ENCODE measurements at regions not wholly inside any gene's neighbourhood (a gene's known extent, or its start where the extent isn't known, plus 50 kb on each side); places are given as distances from the start of the nearest gene placed in this dataset.
A peak's percentile ranks its signal among the peaks of the same experiment; 100 is the strongest.

DNA sequence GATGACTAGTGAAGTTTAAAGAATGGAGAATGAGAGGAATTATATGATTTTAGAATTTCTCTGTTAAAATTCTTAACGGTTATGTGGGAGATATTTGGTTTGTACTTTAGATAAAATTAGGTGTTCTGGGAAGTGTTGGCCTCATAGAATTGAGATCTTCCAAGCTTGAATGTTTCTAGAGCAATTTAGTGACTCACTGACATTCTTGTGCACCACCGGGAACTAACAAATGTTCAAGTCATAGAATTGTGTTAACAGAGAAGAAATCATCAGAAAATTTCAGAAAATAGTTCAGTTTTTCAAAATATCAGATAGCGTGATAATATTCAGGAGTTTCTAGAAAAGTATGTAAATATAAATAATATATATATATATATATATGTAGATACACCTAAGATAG, 67.9 kb upstream of the BMP5 start (continued):
- TF ChIP-seq, protein P1, sequence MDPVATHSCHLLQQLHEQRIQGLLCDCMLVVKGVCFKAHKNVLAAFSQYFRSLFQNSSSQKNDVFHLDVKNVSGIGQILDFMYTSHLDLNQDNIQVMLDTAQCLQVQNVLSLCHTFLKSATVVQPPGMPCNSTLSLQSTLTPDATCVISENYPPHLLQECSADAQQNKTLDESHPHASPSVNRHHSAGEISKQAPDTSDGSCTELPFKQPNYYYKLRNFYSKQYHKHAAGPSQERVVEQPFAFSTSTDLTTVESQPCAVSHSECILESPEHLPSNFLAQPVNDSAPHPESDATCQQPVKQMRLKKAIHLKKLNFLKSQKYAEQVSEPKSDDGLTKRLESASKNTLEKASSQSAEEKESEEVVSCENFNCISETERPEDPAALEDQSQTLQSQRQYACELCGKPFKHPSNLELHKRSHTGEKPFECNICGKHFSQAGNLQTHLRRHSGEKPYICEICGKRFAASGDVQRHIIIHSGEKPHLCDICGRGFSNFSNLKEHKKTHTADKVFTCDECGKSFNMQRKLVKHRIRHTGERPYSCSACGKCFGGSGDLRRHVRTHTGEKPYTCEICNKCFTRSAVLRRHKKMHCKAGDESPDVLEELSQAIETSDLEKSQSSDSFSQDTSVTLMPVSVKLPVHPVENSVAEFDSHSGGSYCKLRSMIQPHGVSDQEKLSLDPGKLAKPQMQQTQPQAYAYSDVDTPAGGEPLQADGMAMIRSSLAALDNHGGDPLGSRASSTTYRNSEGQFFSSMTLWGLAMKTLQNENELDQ (CRISPR knock-in tag; IDR thresholded peaks at IDR 0.05; ENCODE audit: borderline replicate concordance) = no peak
- TF ChIP-seq TBP (CRISPR knock-in tag; IDR thresholded peaks at IDR 0.05) = no peak
- TF ChIP-seq SRF (IDR thresholded peaks at IDR 0.05; ENCODE audit: low read depth, low read length) = no peak
- TF ChIP-seq, protein P2, sequence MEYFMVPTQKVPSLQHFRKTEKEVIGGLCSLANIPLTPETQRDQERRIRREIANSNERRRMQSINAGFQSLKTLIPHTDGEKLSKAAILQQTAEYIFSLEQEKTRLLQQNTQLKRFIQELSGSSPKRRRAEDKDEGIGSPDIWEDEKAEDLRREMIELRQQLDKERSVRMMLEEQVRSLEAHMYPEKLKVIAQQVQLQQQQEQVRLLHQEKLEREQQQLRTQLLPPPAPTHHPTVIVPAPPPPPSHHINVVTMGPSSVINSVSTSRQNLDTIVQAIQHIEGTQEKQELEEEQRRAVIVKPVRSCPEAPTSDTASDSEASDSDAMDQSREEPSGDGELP (IDR thresholded peaks at IDR 0.05; ENCODE audit: borderline replicate concordance, low read depth) = no peak
- TF ChIP-seq ADNP (CRISPR knock-in tag; IDR thresholded peaks at IDR 0.05) = no peak
- TF ChIP-seq ZNF12 (CRISPR knock-in tag; IDR thresholded peaks at IDR 0.05) = no peak
- no peak for TF ChIP-seq ZNF329 (CRISPR knock-in tag; IDR thresholded peaks at IDR 0.05; ENCODE audit: low read depth)
- TF ChIP-seq FOXO1 (CRISPR knock-in tag; IDR thresholded peaks at IDR 0.05) = no peak
- TF ChIP-seq PHB2 (IDR thresholded peaks at IDR 0.05; ENCODE audit: partially characterized antibody) = no peak

DNA sequence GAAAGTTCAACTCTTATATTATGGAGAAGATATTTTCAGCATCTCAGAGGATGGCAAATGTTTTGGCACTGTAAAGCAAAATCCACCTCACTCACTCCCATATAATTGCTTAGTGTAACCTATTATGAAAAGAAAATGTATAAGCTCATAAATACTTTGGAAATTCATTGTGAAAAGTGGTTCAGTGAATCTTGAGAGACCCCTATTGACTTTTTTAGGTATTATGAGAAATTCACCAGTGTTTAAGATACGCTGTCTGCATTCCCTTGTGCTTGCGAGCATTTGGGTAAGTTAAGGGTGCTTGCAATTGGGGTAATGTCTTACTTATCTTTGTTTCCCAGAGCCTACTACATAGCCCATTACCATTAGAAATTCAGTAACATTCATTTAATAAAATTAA, 66.3 kb upstream of the BMP5 start:
- Histone ChIP-seq H3K9ac (ENCODE audit: insufficient read depth, low read depth, low read length) (no peak overlapping the region), H3K4me1 (ENCODE audit: insufficient read depth, low read length) (no peaks in the 10 kb centered on the region), H4K20me1 (ENCODE audit: insufficient read depth, low read length) (no peaks in the 10 kb centered on the region), H3K36me3 (replicated peaks in 1 of 2; ENCODE audit: control insufficient read depth in 1 of 2, insufficient read depth in 2 of 2, low read length in 2 of 2) (no peaks in the 10 kb centered on the region), H3K4me3 (replicated peaks in 1 of 3; ENCODE audit: insufficient read depth in 1 of 3, low read depth in 2 of 3, low read length in 3 of 3) (no peak overlapping the region), H3K79me2 (ENCODE audit: insufficient read depth, low read length) (no peaks in the 10 kb centered on the region), H3K4me2 (ENCODE audit: low read depth, low read length) (no peak overlapping the region), H3K27me3 (ENCODE audit: control insufficient read depth in 1 of 2, insufficient read depth in 2 of 2, low read length in 2 of 2) (no peaks in the 10 kb centered on the region), H3K27ac (ENCODE audit: extremely low read length, insufficient read depth, low read length) (no peak overlapping the region), H2AFZ (ENCODE audit: low read length) (no peak overlapping the region), H3K9me3 (ENCODE audit: low read length) (no peaks in the 10 kb centered on the region)
- no peak for DNase-seq (ENCODE audit: low spot score)
- ChIA-PET POLR2A (no interaction called here), CTCF (ENCODE audit: low intra/inter-chr PET ratio, low total read pairs) (interaction anchor here (1.1 kb wide), 1 partner anchor 324 kb away, joined by 4 read pairs; no protein-coding TSS in a partner anchor)
- no peak for ATAC-seq
- no peak for FAIRE-seq
- in situ Hi-C loops (cut with HindIII; ENCODE audit: extremely low pct_ligation_motif_present, low pct_unique_long_range_greater_than_20kb) (no loop called here), intact Hi-C loops (cut with micrococcal nuclease; ENCODE audit: unreplicated experiment) (loop anchor here (1.0 kb wide), 1 partner anchor 324 kb away; no protein-coding TSS in a partner anchor)
- WGBS (ENCODE audit: low lambda C conversion rate) = 6% methylated on average over 2 of the region's 2 CpGs
- no TSS peak for BruUV-seq (replicated peaks)
- TF ChIP-seq, protein P3, sequence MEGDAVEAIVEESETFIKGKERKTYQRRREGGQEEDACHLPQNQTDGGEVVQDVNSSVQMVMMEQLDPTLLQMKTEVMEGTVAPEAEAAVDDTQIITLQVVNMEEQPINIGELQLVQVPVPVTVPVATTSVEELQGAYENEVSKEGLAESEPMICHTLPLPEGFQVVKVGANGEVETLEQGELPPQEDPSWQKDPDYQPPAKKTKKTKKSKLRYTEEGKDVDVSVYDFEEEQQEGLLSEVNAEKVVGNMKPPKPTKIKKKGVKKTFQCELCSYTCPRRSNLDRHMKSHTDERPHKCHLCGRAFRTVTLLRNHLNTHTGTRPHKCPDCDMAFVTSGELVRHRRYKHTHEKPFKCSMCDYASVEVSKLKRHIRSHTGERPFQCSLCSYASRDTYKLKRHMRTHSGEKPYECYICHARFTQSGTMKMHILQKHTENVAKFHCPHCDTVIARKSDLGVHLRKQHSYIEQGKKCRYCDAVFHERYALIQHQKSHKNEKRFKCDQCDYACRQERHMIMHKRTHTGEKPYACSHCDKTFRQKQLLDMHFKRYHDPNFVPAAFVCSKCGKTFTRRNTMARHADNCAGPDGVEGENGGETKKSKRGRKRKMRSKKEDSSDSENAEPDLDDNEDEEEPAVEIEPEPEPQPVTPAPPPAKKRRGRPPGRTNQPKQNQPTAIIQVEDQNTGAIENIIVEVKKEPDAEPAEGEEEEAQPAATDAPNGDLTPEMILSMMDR (CRISPR knock-in tag; IDR thresholded peaks at IDR 0.05) = peak; percentile 33
- TF ChIP-seq, protein P4, sequence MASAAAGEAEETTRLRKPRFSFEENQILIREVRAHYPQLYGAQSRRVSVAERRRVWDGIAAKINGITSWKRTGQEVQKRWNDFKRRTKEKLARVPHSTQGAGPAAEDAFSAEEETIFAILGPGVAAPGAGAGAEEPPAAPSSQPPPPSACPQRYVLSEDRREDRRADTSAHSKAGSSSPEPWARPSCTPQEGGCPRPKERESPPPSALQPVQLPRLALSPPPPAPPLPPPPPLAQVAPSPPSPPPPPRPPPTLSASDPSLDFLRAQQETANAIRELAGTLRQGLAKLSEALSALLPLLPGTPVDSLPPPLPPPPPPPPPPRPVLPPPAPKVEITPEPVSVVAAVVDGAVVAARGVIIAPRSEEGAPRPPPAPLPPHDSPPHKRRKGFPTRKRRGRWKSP (CRISPR knock-in tag; IDR thresholded peaks at IDR 0.05) = no peak
- TF ChIP-seq STAG1 (CRISPR knock-in tag; IDR thresholded peaks at IDR 0.05) (peak; percentile 41), ZNF589 (CRISPR knock-in tag; conservative IDR thresholded peaks at IDR 0.05) (no peak), SAP130 (CRISPR knock-in tag; IDR thresholded peaks at IDR 0.05; ENCODE audit: low read depth) (no peak), ARHGAP35 (CRISPR knock-in tag; IDR thresholded peaks at IDR 0.05; ENCODE audit: borderline replicate concordance) (no peak), ZNF614 (CRISPR knock-in tag; IDR thresholded peaks at IDR 0.05; ENCODE audit: borderline replicate concordance) (no peak), HNRNPUL1 (IDR thresholded peaks at IDR 0.05; ENCODE audit: low read depth, low read length) (no peak)
- TF ChIP-seq, protein P5, sequence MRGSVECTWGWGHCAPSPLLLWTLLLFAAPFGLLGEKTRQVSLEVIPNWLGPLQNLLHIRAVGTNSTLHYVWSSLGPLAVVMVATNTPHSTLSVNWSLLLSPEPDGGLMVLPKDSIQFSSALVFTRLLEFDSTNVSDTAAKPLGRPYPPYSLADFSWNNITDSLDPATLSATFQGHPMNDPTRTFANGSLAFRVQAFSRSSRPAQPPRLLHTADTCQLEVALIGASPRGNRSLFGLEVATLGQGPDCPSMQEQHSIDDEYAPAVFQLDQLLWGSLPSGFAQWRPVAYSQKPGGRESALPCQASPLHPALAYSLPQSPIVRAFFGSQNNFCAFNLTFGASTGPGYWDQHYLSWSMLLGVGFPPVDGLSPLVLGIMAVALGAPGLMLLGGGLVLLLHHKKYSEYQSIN (CRISPR knock-in tag; IDR thresholded peaks at IDR 0.05; ENCODE audit: borderline replicate concordance) = no peak

Data from HepG2 (cell line).